NOMO-1 (cell line): ENCODE measurements at regions not wholly inside any gene's neighbourhood (a gene's known extent, or its start where the extent isn't known, plus 50 kb on each side); places are given as distances from the start of the nearest gene placed in this dataset.

Experiments
- DNase-seq, 2 experiments: peaks; one replicate each; lab custom pipeline; 2025; ENCODE audit not compliant: unreplicated experiment in 2 of 2; lab: John Stamatoyannopoulos, UW

DNA sequence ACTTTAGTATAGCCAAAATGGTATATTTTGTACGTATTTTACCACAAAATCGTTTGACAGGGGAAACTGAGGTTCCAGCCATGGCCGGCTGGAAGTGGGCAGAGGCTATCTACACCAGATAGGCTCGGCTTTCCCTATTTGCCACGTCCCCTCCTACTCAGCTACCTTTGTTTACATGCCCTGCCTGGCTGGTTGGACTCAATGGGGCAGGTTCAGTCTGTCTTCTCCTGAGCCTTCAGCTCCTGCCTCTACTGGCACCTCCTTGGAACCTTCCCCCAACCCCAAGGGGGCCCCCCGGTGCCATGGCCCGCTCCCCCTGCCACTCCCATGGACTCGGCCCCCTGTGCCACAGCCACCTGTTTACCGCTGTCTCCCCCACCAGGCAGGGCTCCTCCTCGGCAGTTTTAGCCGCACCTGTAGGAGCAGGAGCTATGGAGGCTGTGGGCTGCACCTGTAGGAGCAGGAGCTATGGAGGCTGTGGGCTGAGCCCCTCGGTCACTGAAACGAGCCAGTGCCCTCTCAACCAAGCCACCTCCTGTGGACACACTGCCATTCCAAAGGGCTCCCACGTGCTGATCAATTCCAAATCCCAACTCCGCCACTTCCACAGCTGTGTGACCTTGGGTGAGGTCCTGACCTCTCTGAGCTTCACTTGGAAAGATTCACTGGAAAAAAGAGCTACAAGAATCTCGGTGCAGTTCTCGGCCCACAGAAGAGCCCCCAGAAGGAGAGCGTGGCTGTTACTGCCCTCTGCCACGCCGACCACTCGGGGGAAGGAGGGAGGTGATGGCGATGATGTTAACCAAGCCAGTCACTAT lies 62.2 kb downstream of the NCOR2 start:
- DNase-seq = peak; percentile 17 to 45

DNA sequence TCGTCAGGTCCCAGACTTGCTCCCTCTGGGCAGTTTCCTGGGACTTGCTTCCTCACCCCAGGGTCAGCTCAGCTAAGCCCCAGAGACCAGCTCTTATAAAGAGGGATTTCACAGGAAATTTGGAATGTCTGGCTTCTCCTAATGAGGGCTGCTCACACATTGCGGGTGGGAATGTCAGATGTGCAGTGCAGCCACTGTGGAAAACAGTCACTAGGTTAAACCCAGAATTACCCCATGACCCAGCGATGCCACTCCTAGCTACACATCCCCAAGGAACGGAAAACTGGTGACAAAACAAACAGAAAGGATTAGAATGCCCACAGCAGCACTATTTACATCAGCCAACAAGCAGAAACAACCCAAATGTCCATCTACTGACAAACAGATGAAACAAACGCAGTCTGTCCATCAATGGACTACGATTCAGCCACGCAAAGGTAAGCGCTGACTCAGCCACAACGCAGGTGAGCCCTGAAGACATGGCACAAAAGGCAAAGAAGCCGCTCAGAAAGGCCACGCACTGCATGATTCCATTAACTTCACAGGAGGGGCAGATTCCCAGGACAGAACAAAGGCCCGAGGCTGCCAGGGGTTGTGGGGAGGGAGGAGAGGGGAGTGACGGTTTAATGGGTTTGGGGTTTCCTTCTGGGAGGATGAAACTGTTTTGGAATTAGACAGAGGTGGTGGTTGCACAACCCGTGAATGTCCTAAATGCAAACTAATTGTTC lies 63.0 kb downstream of the NCOR2 start:
- no peak for DNase-seq

DNA sequence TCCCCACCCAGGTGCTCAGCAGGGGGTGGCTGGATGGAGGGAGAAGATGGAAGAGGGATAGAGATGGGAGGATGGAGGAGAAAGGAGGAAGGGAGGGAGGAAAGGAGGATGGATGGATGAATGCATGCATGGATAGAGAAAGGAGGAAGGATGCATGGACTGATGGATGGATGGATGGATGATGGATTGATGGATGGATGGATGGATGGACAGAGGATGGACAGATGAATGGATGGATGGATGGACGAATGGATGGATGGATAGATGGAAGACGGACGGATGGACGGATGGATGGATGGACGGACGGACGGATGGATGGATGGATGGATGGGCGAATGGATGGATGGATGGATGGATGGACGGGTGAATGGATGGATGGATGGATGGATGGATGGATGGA lies 64.1 kb downstream of the NCOR2 start:
- DNase-seq = no peak

DNA sequence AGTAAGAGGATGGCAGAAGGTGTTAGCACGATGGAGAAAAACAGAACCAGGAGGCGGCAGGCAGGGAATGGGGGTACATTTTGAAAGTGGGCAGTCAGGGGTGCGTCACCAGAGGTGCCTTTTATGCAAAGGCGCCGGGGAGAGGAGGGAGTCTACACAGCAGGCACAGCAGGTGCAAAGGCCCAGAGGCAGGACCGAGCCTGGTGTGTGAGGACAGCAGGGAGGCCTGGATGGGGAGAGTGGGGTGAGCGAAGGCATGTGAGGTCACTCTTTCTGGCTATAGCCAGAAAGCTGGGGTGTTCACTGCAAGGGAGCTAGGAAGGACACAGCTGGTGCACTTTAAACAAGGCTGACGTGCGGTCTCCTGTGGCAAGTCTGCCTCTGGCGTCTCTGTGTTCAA lies 65.0 kb downstream of the NCOR2 start:
- DNase-seq = no peak

- no peak for DNase-seq
Observed at GRCh38 chr12:124501827-124502226, 65.6 kb downstream of the NCOR2 start.

GRCh38 chr12:124501112-124501561 lies 66.3 kb downstream of the NCOR2 start:
- no peak for DNase-seq

- DNase-seq = no peak
Observed at GRCh38 chr12:124499898-124500244, 67.5 kb downstream of the NCOR2 start.

DNA sequence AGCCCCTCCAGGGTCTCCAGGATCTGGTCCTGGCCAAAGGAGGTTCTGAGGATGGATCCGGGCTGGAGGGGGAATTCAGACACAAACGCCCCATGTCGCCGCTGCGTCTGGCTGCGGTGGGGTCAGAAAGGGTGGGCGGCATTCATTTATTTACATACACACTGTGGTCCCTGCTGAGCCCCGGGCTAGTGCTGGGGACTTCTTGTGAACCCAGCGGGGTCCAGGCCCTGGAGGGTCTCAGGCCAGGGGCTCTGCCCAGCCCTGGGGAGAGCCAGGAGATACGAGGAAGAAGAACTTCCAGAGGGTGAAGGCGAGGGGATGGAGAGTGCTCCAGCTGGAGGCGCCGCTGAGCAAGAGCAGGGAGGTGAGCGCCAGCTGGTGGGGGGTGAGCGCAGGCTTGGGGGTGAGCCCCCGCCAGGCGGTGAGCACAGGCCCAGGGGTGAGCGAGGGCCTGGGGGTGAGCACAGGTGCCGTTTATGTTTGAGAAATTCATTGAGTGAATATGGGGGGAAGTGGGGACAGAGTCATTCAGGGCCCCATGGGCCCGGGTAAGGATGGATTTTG lies 68.1 kb downstream of the NCOR2 start:
- DNase-seq = no peak

DNA sequence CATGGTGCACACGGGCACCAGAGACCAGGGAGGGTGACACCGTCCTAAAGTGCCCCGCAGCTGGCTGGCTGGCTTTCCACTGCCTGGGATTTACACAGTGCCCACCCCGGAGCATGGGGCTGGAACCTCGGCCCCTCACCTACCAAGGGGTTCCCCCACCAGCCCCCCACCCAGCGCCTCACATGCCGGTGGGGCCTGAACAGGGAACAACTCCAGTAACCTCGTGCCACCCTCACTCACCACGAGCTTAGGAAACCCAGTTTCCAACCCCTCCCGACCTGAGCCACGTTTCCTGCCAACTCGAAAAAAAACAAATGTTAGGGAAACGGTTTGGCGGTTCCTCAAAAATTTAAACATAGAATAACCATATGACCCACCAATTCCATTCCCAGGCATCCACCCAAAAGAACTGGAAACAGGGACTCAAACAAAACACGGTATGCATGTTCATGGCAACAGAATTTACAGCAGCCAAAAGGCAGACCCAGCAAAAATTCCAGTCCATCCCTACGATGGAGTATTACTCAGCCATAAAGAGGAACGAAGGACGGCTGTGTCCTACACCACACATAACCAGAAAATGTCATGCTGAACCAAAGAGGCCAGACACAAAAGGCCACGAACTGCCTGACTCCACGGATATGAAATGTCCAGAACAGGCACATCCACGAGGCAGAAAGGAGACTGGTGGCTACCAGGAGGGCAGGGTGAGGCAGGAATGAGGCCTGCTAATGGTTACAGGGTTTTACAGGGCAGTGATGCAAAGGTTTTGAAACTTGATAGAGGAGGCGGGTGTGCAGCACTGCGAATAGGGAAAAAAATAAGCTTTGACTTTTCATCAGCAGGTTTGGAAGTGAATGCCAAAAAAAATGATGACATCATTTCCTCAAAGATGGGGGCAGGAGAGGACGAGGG lies 68.9 kb downstream of the NCOR2 start:
- no peak for DNase-seq

DNA sequence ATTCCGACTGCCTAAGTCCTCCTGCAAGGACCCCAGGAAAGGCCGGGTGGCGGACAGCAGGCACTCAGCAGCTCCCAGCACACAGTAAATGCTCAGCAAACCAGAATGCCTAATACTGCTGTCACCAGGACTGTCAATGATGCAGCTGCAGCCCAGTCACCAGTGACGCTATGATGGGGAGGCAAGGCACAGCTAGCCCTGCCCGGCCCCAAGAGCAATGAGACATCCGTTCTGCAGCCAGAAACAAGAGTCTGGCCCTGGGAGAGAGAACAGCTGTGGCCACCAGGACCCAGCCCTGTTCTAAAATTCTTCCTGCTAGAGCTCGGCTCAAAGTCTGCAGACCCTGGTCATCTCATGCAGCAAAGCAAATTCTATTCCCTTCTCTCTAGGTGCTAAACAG lies 69.8 kb downstream of the NCOR2 start:
- no peak for DNase-seq

DNA sequence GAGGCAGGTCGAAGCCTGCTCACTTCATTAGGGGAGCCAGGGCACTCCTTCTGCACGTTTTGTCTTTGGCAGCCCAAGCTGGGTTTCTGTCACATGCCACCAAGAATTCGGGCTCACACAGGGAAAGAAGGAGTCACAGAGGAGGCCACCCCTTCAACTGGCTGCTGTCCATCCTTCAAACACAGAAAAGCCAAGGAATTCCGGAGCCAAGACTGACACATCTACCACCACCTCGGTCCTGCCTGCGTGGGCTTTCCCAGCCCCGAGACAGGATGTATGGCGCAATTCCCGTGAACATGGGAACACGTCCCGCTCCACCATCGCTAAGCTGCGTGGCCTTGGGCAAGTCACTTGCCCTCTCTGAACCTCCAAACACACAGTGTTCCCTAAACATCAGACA lies 70.4 kb downstream of the NCOR2 start:
- DNase-seq = no peak

DNA sequence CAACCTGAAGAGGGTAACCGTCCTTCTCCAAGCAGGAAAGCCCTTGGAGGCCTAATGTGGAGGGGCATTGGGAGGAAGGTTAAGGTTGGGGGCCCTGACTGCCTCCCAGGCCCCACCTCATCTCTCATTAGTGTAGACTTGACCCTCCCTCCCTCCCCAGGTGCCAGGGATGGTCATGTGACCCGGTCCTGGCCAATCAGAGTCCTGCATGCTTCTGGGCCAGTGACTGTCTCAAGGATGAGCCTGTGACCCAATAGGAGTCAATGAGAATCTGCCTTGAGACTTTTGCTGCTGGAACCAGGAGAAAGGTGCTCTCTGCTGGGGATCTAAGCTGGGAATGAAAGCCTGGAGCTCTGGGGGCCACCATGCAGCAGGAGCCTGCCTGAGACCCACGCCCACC lies 70.8 kb downstream of the NCOR2 start:
- no peak for DNase-seq

GRCh38 chr12:124495194-124495983 lies 72.0 kb downstream of the NCOR2 start:
- DNase-seq = no peak

DNA sequence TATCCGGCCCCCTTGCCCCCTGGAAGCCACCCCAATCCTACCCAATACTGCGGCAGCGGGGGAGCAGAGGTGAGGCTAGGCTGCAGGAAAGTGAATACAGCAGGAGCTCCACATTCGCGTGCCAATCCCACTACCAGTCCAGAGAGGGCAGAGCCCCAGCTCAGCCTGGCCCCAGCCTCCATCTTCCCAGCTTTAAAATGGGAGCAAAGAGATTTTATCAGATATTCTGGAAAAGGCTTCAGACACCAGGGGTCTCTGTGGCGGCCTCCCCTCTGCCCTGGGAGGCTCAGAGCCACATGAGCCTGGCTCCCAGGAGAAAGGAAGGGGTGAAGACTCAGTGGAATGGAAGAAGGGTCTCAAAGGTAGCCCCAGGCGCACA lies 72.7 kb downstream of the NCOR2 start:
- no peak for DNase-seq

GRCh38 chr12:124493809-124494750 lies 73.3 kb downstream of the NCOR2 start:
- no peak for DNase-seq

GRCh38 chr12:124492879-124493808 lies 74.3 kb downstream of the NCOR2 start:
- DNase-seq = no peak

- no peak for DNase-seq
Observed at GRCh38 chr12:124491856-124492420, 75.5 kb downstream of the NCOR2 start.

- DNase-seq = no peak
Observed at GRCh38 chr12:124491310-124491709, 76.1 kb downstream of the NCOR2 start.
